HCT116 (cell line): ENCODE measurements at regions not wholly inside any gene's neighbourhood (a gene's known extent, or its start where the extent isn't known, plus 50 kb on each side); places are given as distances from the start of the nearest gene placed in this dataset.

Source experiments
- ATAC-seq: fragments of 200-7000 bp; cut with Tn5 transposase; 2 replicates; pipeline ENCODE4 v1.9.1; 2020; ENCODE audit warnings: mild to moderate bottlenecking, moderate library complexity
- BruUV-seq: library from RNA; stranded (reverse); fragments of 400-500 nt; replicated peaks from 2 replicates; lab custom pipeline; 2021; lab: Mats Ljungman, UMichigan
- CTCF ChIA-PET: fragments of 300-600 bp; sonication (Branson Sonifier 250); formaldehyde crosslinking; loops from one replicate; lab custom pipeline; 2021; ENCODE audit warnings: antibody characterized with exemption; lab: Charles Lee
- POLR2A ChIA-PET: fragments of 300-600, 350-600 bp; sonication (Branson Sonifier 250); formaldehyde crosslinking; loops from one replicate; lab custom pipeline; 2021; ENCODE audit warnings: antibody characterized with exemption; lab: Charles Lee
- RAD21 ChIA-PET, 2 experiments: fragments of 300-600 bp; sonication (Branson Sonifier 250); formaldehyde crosslinking; loops; one replicate each; lab custom pipeline; 2023; ENCODE audit warnings: low total read pairs in 2 of 2; ENCODE audit not compliant: uncharacterized antibody in 2 of 2, unreplicated experiment in 2 of 2, low non-redundant PET in 1 of 2; lab: Charles Lee
- DNase-seq: peaks from one replicate; pipeline ENCODE4 v3.0.0-alpha.2; 2010; ENCODE audit warnings: low read depth, low spot score
- H2AFZ ChIP-seq: fragments of 200-600 bp; shearing (Covaris generic), sonication (generic); 2 replicates; pipeline ENCODE4 v1.6.1; 2017; ENCODE audit warnings: low read depth, mixed run types, mixed read lengths, antibody characterized with exemption, low read length; ENCODE audit not compliant: poor library complexity, severe bottlenecking
- H3K27ac ChIP-seq: 2 replicates; pipeline ENCODE4 v1.5.1; 2012; ENCODE audit warnings: low read depth, low read length
- H3K27me3 ChIP-seq: fragments of 200-600 bp; sonication (generic); 2 replicates; pipeline ENCODE4 v1.6.1; 2016; ENCODE audit warnings: mixed run types, low read length, mixed read lengths; ENCODE audit not compliant: insufficient read depth
- H3K36me3 ChIP-seq, 2 experiments: fragments of 200-500 bp in 1 of 2; fragments of 200-600 bp in 1 of 2; sonication (Bioruptor generic) in 1 of 2; sonication (generic) in 1 of 2; 2 replicates each; pipeline versions ENCODE4 v1.5.1 to v1.6.1; 2014 to 2016; ENCODE audit warnings: low read length in 2 of 2, inconsistent platforms in 1 of 2, mixed read lengths in 1 of 2, mixed run types in 1 of 2; ENCODE audit not compliant: insufficient read depth in 2 of 2, control insufficient read depth in 1 of 2
- H3K4me1 ChIP-seq, 2 experiments: fragments of 200-600 bp in 1 of 2; sonication (generic) in 1 of 2; 2 replicates each; pipeline versions ENCODE4 v1.5.1 to v1.6.1; 2012 to 2017; ENCODE audit warnings: low read length in 2 of 2, inconsistent platforms in 1 of 2, mild to moderate bottlenecking in 1 of 2, mixed read lengths in 1 of 2, mixed run types in 1 of 2, moderate library complexity in 1 of 2; ENCODE audit not compliant: insufficient read depth in 2 of 2, control insufficient read depth in 1 of 2
- H3K4me2 ChIP-seq: fragments of 200-600 bp; sonication (generic); 2 replicates; pipeline ENCODE4 v1.6.1; 2017; ENCODE audit warnings: mixed run types, low read length, mixed read lengths
- H3K4me3 ChIP-seq, 2 experiments: fragments of 200-600 bp in 1 of 2; sonication (generic) in 1 of 2; replicated peaks in 1 of 2; 2 replicates each; pipeline ENCODE4 v1.5.1; 2011 to 2016; ENCODE audit warnings: low read length in 2 of 2, control low read depth in 1 of 2, low read depth in 1 of 2, mild to moderate bottlenecking in 1 of 2, mixed read lengths in 1 of 2, mixed run types in 1 of 2
- H3K79me2 ChIP-seq: fragments of 200-600 bp; sonication (generic); 2 replicates; pipeline ENCODE4 v1.6.1; 2017; ENCODE audit warnings: mild to moderate bottlenecking, mixed run types, low read length, moderate library complexity, mixed read lengths; ENCODE audit not compliant: insufficient read depth
- H3K9ac ChIP-seq: fragments of 200-600 bp; sonication (generic); 2 replicates; pipeline ENCODE4 v1.6.1; 2016; ENCODE audit warnings: low read length, mixed read lengths
- H3K9me2 ChIP-seq: fragments of 200-600 bp; sonication (generic), shearing (Covaris generic); 2 replicates; pipeline ENCODE4 v1.6.1; 2017; ENCODE audit warnings: mixed run types, mild to moderate bottlenecking, moderate library complexity; ENCODE audit not compliant: insufficient read depth
- H3K9me3 ChIP-seq, 2 experiments: fragments of 200-500 bp in 1 of 2; fragments of 200-600 bp in 1 of 2; sonication (Bioruptor generic) in 1 of 2; sonication (generic) in 1 of 2; 2 replicates each; pipeline ENCODE4 v1.6.1; 2014 to 2017; ENCODE audit warnings: low read length in 2 of 2, mixed read lengths in 2 of 2, inconsistent platforms in 1 of 2, low read depth in 1 of 2, mild to moderate bottlenecking in 1 of 2, mixed run types in 1 of 2, moderate library complexity in 1 of 2; ENCODE audit not compliant: control insufficient read depth in 1 of 2, insufficient read depth in 1 of 2
- H4K20me1 ChIP-seq: fragments of 200-600 bp; sonication (generic), shearing (Covaris generic); 2 replicates; pipeline ENCODE4 v1.6.1; 2017; ENCODE audit warnings: mixed run types, mild to moderate bottlenecking, moderate library complexity; ENCODE audit not compliant: insufficient read depth
- ATF3 ChIP-seq: IDR thresholded peaks from 2 replicates; pipeline ENCODE4 v1.6.1; 2012
- CBX3 ChIP-seq: IDR thresholded peaks from 2 replicates; pipeline ENCODE4 v1.6.1; 2012; ENCODE audit warnings: low read depth
- CTCF ChIP-seq, 3 experiments: fragments of 200-600 bp in 1 of 3; sonication (generic) in 1 of 3; IDR thresholded peaks in 2 of 3; conservative IDR thresholded peaks in 1 of 3; 2 replicates each; pipeline ENCODE4 v1.5.1; 2012 to 2017; ENCODE audit warnings: low read depth in 2 of 3, low read length in 2 of 3, antibody characterized with exemption in 1 of 3, borderline replicate concordance in 1 of 3, control low read depth in 1 of 3, mild to moderate bottlenecking in 1 of 3, mixed read lengths in 1 of 3, mixed run types in 1 of 3, moderate library complexity in 1 of 3; ENCODE audit not compliant: insufficient read depth in 1 of 3
- ELF1 ChIP-seq: IDR thresholded peaks from 2 replicates; pipeline ENCODE4 v1.6.1; 2012; ENCODE audit warnings: low read depth, borderline replicate concordance
- EZH2phosphoT487 ChIP-seq: fragments of 200-600 bp; IDR thresholded peaks from 2 replicates; pipeline ENCODE4 v1.6.1; 2018; ENCODE audit warnings: antibody characterized with exemption, borderline replicate concordance
- FOSL1 ChIP-seq: IDR thresholded peaks from 2 replicates; pipeline ENCODE4 v1.6.1; 2012; ENCODE audit warnings: low read depth
- JUND ChIP-seq: IDR thresholded peaks from 2 replicates; pipeline ENCODE4 v1.6.1; 2012
- POLR2A ChIP-seq: IDR thresholded peaks from 2 replicates; pipeline ENCODE4 v1.7.0; 2011; ENCODE audit warnings: borderline replicate concordance; ENCODE audit not compliant: insufficient read depth, insufficient read length; ENCODE audit errors: extremely low read depth
- SRF ChIP-seq: IDR thresholded peaks from 2 replicates; pipeline ENCODE4 v1.6.1; 2012; ENCODE audit warnings: low read depth
- YY1 ChIP-seq: IDR thresholded peaks from 2 replicates; pipeline ENCODE4 v1.6.1; 2011; ENCODE audit warnings: low read length, low read depth, moderate library complexity, mild to moderate bottlenecking; ENCODE audit not compliant: insufficient replicate concordance; ENCODE audit errors: extremely low read depth
- ZNF274 ChIP-seq: fragments of 200-500 bp; sonication (Bioruptor generic); IDR thresholded peaks from 2 replicates; pipeline ENCODE4 v1.6.1; 2014; ENCODE audit warnings: mild to moderate bottlenecking, low read depth, low read length, inconsistent platforms
- intact Hi-C: fragments of 100-400 bp; cut with micrococcal nuclease; formaldehyde crosslinking; loops from 2 replicates; pipeline ENCODE4 v1.10.0; 2022

GRCh38 chr14:44297437-44297836 lies 209.6 kb downstream of the FSCB start:
- Histone ChIP-seq H3K36me3 (no peaks in the 10 kb centered on the region), H4K20me1 (no peaks in the 10 kb centered on the region), H3K9me2 (no peaks in the 10 kb centered on the region), H3K9ac (no peak overlapping the region), H3K9me3 (peaks cover 0 to 6% of the 10 kb centered on the region in 2 experiments; a peak in 2 of 4 replicates), H3K4me1 (no peaks in the 10 kb centered on the region), H3K79me2 (no peaks in the 10 kb centered on the region), H3K4me3 (no peak overlapping the region), H3K27ac (no peak overlapping the region), H2AFZ (no peak overlapping the region), H3K27me3 (no peaks in the 10 kb centered on the region), H3K4me2 (no peak overlapping the region)
- intact Hi-C loops: no loop called here
- TF ChIP-seq ZNF274 (no peak), YY1 (no peak), EZH2phosphoT487 (no peak), ELF1 (no peak), ATF3 (no peak), FOSL1 (no peak), CBX3 (no peak), POLR2A (no peak), CTCF (IDR thresholded peaks at IDR 0.05 in 2 of 3, conservative IDR thresholded peaks at IDR 0.05 in 1 of 3; ENCODE audit: borderline replicate concordance in 1 of 3, insufficient read depth in 1 of 3, low read depth in 2 of 3, low read length in 2 of 3) (no peak), SRF (no peak), JUND (no peak)
- CTCF ChIA-PET: no interaction called here
- BruUV-seq: no TSS peak
- ATAC-seq (no peak), DNase-seq (no peak)
- RAD21 ChIA-PET: no interaction called here
- POLR2A ChIA-PET: no interaction called here
